Hippocampal formation (tissue), 2 donors: ENCODE measurements at regions not wholly inside any gene's neighbourhood (a gene's known extent, or its start where the extent isn't known, plus 50 kb on each side); places are given as distances from the start of the nearest gene placed in this dataset.

ENCODE experiments used
- DNase-seq, 2 donors: peaks; one replicate each; lab custom pipeline; 2025; lab: John Stamatoyannopoulos, UW

- DNase-seq: no peak
Observed at GRCh38 chr2:16137080-16137755, 196.9 kb downstream of the MYCN start.

- DNase-seq: no peak
Observed at GRCh38 chr2:16136461-16137035, 196.2 kb downstream of the MYCN start.

GRCh38 chr2:16135913-16136310 is 195.6 kb downstream of the MYCN start:
- no peak for DNase-seq

DNA sequence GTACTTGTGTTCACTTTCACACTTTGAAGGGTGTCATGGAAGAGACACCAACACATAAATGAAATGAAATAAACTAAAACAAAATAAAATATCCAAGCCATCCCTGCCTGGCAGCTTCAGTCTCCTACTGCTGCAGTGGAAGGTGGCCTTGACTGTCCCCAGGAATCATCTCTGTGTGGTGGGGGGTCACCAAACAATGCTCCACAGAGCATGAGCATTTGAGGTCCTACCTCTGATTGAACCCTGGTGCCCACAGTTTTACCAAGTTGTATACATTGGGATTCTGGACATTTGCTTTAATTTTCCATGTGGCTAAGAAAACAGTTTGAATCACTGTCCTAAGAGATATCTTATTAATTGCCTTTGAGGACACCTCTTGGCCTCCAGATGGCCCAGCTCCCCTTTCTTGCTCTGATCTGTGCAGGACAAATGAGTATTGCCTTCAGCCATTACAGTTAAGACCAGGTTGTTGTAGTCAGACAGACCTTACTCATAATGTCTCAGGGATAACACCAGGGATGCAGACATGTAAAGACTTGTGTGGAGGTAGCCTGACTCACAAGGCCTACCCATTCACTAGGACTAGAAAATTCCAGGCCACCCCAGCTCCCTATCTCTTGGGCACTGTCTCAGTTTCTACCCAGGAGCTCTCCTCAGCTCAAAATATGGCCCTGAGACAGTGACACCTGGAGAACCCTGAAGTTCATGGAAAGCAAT is 195.0 kb downstream of the MYCN start:
- no peak for DNase-seq

- DNase-seq: no peak
Observed at GRCh38 chr2:16134436-16135165, 194.3 kb downstream of the MYCN start.

GRCh38 chr2:16130906-16131400 is 190.6 kb downstream of the MYCN start:
- DNase-seq: no peak

- no peak for DNase-seq
Observed at GRCh38 chr2:16130541-16130880, 190.2 kb downstream of the MYCN start.

DNA sequence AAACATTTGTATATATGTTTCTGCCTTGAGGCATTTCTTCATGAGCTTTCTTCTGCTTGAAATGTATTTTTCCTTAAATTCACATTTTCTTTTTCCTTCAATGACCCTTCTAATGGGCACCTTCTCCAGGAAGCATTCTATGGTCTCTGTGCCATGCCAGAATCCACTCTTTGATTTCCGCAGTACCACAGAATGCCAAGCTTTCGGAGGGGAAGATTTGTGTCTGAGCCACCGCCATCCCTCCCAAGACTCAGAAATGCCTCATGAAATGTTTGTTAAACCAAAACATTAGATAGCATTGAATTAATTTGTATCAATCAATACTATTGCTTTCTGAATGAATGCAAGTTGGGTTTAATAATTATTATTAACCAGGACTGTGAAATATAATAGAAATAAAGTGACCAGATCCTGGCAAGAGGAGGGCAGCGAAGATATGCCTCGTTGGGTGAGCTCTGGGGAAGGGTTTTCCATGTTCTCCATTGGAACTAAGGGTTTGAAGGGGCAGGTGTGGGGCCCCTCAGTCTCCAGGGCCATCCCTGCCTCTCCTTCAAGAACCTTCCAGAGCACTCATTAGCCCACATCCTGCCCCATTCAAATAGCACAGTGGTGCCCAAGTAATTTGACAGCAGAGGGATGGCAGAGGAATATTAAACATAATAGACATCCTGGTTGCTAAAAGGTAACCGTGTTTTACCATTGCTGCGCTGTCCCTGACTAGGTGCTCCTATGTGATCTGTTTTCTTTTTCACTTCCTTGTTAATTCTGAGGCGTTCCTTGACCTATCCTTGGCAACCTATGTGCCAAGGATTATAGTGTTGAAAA is 189.6 kb downstream of the MYCN start:
- DNase-seq: no peak

DNA sequence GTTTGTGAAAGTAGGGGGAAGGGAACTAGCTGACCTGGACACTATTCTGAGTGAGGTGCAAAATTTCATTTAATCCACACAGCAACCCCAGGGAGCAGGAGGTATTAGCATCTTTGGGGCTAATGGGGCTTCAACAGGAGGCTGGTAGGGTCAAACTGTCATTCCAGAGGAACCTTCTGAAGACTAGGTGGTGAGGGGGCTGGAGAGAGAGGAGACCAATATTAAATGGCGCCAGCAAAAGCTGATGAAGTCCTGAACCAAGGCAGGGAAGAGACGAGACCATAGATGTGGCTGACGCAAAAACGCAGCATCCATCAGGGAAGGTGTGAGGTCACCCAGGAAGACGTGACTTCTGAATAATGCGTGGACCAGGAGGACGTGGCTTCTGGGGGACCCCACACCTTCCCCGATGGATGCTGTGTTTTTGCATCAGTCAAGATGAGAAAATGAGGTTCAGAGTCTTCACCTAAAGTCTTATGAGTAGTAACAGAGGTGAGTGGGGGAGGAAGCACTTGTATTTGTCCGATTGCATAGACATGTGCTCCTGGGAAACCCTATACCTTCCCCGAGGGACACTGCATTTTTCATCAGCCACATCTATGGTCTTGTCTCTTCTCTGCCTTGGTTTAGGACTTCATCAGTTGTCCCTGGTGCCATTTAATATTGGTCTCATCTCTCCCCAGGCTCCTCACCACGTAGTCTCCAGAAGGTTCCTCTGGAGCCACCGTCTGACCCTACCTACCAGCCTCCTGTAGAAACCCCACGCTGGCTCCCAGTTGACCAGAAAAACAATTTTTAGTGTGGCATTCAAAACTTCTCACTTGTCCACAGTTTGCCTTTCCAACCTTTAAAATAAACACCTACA is 188.6 kb downstream of the MYCN start:
- DNase-seq: no peak

GRCh38 chr2:16127958-16128357 is 187.6 kb downstream of the MYCN start:
- DNase-seq: no peak

- no peak for DNase-seq
Observed at GRCh38 chr2:16127276-16127940, 187.1 kb downstream of the MYCN start.

DNA sequence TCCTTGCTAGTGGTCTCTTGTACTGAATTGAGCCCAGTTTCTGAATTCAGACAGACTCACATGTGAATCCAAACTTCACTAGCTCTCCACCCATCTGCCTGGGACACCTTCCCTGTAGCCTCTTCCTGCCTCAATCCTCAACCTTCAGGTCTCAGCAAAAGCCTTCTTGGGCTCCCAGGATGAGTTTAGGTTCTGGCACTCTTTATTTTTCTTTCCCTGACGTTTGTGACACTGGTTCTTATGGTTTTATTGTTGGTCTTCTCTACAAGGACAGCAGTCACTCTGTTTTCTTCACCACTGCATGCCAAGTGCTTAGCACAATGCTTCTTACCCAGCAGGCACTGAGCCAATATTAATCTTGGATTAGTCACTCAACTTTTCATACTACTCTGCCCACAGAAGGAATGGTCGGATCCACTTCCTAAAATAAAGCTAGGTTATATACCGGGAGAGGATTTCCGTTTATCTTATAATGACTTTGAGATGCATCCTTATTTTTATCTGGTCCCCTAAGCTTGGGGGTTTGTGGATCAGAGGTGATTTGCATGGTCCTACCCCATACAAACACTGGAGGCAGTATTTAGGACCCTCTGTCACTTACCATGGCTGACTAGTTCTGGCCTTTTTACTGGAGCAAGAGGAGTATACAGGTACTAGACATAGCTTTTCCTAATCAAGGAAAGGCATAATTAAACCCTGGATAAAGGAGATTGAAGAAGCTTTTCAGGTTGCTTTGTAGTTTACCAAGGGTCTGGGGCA is 186.3 kb downstream of the MYCN start:
- no peak for DNase-seq

DNA sequence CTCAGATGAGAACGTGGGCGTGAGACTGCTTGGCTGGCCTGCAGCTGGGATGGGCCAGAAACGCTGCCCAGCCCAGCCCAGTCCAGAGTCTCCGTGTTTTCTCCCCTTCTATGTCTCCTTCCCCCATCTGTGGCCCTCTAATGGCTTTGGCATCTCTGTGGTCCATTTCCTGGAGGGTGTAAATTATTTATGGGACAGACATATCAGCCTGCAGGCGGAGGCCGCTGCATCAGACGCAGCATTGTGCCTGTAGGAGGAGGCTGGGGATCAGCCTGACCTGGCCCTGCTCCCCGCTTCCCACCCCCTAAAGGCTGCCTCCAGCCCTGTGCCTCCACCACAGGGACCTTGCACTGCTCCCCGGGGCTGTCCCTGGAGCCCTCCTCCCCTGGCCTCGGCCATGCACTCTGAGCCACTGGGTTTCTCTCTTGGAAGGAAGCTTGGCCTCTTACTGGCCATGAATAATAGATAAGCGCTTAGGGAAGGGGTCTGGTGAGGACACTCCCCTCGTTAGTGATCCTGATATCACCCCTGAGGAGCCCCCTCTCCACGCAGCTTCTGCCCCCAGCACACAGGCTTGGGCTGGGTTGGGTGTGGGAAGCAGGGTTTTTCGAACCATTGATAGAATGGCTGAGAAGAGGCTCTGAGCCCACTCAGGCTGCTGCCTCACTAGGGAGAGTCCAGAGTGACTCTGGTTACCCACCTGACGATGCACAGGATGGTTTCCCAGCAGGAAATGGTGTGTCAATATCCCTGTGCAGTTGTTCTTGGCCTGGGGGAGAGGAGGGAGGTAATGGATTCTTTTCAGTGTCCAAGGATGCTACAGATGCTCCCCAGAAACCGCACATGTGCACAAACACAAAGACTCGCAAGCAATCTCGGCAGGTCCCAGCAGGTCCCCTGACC is 185.5 kb downstream of the MYCN start:
- no peak for DNase-seq

DNA sequence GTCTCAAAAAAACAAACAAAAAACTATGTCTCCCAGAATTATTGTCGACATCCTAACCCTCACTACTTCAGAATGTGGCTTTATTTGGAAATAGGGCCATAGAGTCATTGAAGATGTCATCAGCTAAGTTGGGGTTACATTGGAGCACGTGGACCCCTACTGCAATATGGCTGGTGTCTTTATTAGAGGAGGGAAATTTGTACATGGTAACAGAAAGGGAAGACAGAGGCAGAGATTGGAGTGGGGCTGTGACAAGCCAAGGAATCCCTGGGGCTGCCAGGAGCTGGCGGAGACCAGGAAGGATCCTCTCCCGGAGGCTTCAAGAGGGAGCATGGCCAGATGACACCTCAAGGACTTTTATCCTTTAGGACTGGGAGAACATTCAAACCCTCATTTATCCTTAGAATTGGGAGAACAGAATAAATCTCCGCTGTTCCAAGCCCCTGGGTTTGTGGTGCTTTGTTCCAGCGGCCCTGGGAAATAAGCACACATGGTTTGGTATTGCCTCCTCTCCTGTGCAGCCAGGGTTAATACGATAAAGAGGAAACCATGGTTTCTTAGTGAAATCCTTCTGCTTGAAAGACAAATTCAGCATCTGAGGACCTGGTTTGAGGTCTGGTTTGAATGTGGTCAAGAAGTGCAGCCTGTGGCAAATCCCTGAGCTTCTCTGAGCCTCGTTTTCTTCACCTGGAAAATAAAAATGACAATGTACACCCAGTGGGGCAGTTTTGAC is 184.7 kb downstream of the MYCN start:
- no peak for DNase-seq

- DNase-seq: no peak
Observed at GRCh38 chr2:16123856-16124780, 183.8 kb downstream of the MYCN start.

- no peak for DNase-seq
Observed at GRCh38 chr2:16123421-16123820, 183.1 kb downstream of the MYCN start.

GRCh38 chr2:16122556-16122955 is 182.2 kb downstream of the MYCN start:
- no peak for DNase-seq
